ENCODE measurements at regions not wholly inside any gene's neighbourhood (a gene's known extent, or its start where the extent isn't known, plus 50 kb on each side); places are given as distances from the start of the nearest gene placed in this dataset.

DNA sequence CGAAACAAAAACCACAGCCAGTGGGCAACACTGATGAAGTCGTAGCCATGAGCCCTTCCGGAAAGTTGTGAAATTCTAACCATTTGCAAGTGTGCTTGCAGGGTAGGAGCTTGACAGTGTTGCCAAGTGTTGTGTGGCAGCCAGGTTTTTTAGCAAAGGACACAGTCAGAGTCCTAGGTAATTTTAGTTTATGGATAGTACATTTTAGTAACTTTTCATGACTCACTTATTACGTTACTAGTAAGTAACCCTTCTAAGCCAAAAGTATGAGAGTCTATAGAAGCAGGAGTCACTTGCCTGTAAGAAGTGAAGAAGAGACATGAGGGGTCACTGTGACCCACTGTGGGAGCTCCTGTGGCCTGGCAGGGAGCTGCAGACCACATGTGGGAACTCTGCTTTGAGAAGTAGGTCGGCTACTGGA is 54.8 kb upstream of the ADPGK start:
- TF ChIP-seq, protein P1, sequence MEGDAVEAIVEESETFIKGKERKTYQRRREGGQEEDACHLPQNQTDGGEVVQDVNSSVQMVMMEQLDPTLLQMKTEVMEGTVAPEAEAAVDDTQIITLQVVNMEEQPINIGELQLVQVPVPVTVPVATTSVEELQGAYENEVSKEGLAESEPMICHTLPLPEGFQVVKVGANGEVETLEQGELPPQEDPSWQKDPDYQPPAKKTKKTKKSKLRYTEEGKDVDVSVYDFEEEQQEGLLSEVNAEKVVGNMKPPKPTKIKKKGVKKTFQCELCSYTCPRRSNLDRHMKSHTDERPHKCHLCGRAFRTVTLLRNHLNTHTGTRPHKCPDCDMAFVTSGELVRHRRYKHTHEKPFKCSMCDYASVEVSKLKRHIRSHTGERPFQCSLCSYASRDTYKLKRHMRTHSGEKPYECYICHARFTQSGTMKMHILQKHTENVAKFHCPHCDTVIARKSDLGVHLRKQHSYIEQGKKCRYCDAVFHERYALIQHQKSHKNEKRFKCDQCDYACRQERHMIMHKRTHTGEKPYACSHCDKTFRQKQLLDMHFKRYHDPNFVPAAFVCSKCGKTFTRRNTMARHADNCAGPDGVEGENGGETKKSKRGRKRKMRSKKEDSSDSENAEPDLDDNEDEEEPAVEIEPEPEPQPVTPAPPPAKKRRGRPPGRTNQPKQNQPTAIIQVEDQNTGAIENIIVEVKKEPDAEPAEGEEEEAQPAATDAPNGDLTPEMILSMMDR (conservative IDR thresholded peaks at IDR 0.05), result no peak
- TF ChIP-seq EZH2 (IDR thresholded peaks at IDR 0.05; ENCODE audit: low read depth), result no peak
